ENCODE measurements at regions not wholly inside any gene's neighbourhood (a gene's known extent, or its start where the extent isn't known, plus 50 kb on each side); places are given as distances from the start of the nearest gene placed in this dataset.

- TF ChIP-seq CTCF (IDR thresholded peaks at IDR 0.05; ENCODE audit: low read length): no peak
- TF ChIP-seq EZH2 (optimal IDR thresholded peaks at IDR 0.05; ENCODE audit: low read depth, low read length): no peak
- TF ChIP-seq EZH2phosphoT487 (IDR thresholded peaks at IDR 0.05; ENCODE audit: low read length): no peak
These were observed 253.2 kb upstream of the FZD8 start for GRCh38 chr10:35895331-35895730.

Data from MM.1S (cell line).